Fibroblast of villous mesenchyme (primary cell): ENCODE measurements at regions not wholly inside any gene's neighbourhood (a gene's known extent, or its start where the extent isn't known, plus 50 kb on each side); places are given as distances from the start of the nearest gene placed in this dataset.

Experiments used
- DNase-seq: peaks from one replicate; pipeline ENCODE4 v3.0.0-alpha.2; 2010; ENCODE audit warnings: low read depth
- H3K4me3 ChIP-seq: 2 replicates; pipeline ENCODE4 v1.5.1; 2011; ENCODE audit warnings: low read depth, mild to moderate bottlenecking, low read length
- TF ChIP-seq, protein P1 (sequence below): IDR thresholded peaks from 2 replicates; pipeline ENCODE4 v1.5.1; 2012; ENCODE audit warnings: low read depth, mild to moderate bottlenecking, low read length; ENCODE audit not compliant: insufficient read depth

DNA sequence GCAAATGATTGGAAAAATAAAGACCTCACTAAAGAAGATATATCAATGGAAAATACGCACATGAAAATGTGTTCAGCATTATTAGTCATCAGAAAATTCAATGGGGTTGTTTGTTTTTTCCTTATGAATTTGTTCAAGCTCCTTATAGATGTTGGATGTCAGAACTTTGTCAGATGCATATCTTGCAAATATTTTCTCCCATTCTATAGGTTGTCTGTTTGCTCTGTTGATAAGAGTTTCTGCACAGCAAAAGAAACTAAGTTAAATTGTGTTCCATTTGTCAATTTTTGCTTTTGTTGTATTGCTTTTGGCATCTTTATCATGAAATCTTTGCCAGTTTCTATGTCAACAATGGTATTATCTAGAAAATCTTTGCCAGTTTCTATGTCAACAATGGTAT, 633.9 kb upstream of the CHORDC1 start:
- no peak for DNase-seq
- H3K4me3 ChIP-seq = no peak overlapping the region
- TF ChIP-seq, protein P1, sequence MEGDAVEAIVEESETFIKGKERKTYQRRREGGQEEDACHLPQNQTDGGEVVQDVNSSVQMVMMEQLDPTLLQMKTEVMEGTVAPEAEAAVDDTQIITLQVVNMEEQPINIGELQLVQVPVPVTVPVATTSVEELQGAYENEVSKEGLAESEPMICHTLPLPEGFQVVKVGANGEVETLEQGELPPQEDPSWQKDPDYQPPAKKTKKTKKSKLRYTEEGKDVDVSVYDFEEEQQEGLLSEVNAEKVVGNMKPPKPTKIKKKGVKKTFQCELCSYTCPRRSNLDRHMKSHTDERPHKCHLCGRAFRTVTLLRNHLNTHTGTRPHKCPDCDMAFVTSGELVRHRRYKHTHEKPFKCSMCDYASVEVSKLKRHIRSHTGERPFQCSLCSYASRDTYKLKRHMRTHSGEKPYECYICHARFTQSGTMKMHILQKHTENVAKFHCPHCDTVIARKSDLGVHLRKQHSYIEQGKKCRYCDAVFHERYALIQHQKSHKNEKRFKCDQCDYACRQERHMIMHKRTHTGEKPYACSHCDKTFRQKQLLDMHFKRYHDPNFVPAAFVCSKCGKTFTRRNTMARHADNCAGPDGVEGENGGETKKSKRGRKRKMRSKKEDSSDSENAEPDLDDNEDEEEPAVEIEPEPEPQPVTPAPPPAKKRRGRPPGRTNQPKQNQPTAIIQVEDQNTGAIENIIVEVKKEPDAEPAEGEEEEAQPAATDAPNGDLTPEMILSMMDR = no peak

DNA sequence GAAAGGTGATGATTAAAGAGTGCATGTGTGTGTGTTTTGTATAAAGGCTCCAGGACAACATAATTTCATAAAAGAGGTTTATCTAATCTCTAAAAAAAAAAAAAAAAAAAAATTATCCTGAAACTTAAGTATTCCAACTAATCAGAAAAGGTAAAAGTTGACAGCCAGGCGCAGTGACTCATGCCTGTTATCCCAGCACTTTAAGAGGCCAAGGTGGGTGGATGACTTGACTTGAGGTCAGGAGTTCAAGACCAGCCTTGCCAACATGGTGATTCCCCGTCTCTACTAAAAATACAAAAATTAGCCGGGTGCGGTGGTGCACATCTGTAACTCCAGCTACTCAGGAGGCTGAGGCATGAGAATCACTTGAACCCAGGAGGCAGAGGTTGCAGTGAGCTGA, 632.7 kb upstream of the CHORDC1 start:
- DNase-seq = no peak
- H3K4me3 ChIP-seq = no peak overlapping the region
- TF ChIP-seq, protein P1 = no peak

DNA sequence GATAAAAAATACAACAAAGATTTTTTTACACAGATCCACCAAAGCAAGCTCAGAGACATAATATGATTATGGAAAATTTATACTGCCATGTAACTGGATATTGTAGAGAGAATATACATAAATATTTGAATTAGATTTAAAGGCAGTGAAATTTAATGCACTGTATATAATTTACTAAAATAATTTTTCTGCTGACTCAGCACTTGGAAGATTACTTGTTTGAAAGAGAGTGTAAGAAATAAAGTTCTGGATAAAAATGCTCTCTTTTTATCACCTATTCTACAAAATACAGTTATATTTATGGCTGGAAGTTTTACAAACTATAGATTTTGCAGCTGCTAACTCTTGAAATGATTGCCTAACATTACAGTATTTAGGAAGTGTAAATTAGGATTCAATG, 628.3 kb upstream of the CHORDC1 start:
- TF ChIP-seq, protein P1 = no peak
- no peak for DNase-seq
- no peak overlapping the region for H3K4me3 ChIP-seq

DNA sequence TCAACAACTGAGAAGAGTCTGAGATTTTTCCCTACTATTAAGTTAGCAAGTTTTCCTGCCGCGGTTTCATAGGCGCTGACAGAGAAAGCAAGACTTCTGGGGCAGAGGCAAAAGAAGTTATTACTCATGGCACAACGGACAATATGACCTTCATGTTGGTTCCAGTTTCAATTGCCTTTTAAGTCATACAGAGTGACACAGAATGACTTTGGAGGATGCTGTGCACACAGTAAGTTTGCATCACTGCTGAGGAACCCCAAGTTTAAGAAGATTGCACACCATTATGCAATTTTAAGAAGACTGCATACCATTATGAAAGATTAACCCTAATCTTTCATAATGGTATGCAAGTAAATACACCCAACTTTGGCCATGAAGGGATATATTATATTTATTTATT, 626.5 kb upstream of the CHORDC1 start:
- TF ChIP-seq, protein P1 = no peak
- no peak overlapping the region for H3K4me3 ChIP-seq
- DNase-seq = no peak

DNA sequence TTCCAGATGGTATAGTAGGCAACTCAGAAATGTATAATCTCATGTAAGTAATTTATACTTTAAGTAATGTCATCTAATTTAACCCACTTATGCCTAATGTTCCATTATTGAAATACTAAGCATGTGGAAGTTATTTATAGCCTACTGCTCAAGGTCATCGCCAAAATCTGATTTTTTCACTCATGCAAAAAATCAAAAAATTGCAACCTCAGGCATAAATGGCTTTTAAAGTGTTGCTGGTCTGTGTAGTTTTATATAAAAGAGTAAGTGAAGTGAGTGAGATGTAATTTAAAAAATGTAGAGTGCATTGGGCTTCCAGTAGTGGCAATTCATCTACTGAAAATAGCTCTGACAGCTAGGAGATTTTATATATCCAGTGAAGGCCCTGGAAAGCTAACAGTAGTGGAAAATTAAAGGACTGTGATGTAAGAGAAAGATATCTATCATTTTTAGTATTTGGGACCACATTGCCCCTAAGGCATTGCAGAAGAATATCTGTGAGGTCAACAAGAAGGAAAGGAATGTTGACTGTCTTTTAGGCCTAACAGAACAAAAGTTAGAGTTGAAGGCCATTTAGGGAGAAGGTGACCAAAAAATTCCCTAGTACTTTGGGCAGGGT, 624.5 kb upstream of the CHORDC1 start:
- no peak for DNase-seq

DNA sequence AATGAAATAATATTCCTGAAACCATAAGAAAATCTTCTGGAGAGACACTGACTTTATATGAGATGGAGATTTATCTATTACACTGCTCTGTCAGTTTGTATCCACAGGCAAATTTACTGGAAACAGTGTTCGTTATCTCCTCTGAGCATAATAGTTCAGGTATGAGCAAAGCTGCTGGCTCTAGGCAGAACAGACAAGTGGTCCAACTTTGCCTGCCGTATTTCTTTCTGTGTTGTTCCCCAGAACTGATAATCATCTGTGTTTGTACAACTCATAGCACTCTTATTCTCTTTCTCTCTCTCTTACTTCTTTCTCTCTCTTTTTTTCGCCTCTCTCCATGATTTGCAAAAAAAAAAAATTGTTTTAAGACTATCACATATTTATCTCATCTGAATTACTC, 623.8 kb upstream of the CHORDC1 start:
- TF ChIP-seq, protein P1 = no peak
- DNase-seq = no peak
- no peak overlapping the region for H3K4me3 ChIP-seq

More for the DNA sequence above, 624.5 kb upstream of the CHORDC1 start:
- TF ChIP-seq, protein P1 = no peak
- no peak overlapping the region for H3K4me3 ChIP-seq

DNA sequence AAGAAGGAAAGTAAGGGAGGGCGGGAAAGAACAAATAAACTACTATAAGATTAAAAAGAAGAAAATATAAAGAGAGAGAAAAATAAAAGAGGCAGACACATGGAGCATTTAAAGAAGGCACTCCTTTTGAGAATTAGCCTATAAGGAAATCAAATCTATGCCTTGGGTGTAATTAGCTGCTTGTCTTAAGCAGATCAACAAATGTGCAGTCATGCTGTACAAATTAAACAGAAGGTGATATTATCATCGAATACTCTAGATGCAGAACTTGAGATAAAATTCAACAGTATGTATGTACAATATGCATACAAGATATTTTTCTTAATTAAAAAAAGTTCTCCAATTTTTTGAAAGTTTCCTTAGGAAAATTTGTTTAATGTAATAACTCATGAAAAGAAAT, 623.0 kb upstream of the CHORDC1 start:
- no peak for DNase-seq
- TF ChIP-seq, protein P1 = no peak
- no peak overlapping the region for H3K4me3 ChIP-seq
